ENCODE measurements at regions not wholly inside any gene's neighbourhood (a gene's known extent, or its start where the extent isn't known, plus 50 kb on each side); places are given as distances from the start of the nearest gene placed in this dataset.
A peak's percentile ranks its signal among the peaks of the same experiment; 100 is the strongest.

- Histone ChIP-seq H3K27ac (no peak overlapping the region), H3K4me3 (no peak overlapping the region), H3K36me3 (no peaks in the 10 kb centered on the region), H3K9me3 (no peaks in the 10 kb centered on the region), H3K4me1 (no peaks in the 10 kb centered on the region), H3K27me3 (no peaks in the 10 kb centered on the region)
- no peak for DNase-seq
- intact Hi-C loops (cut with DNase I; ENCODE audit: low total_unique reads), result no loop called here
- no peak for TF ChIP-seq EP300 (IDR thresholded peaks at IDR 0.05)
- TF ChIP-seq, protein P1, sequence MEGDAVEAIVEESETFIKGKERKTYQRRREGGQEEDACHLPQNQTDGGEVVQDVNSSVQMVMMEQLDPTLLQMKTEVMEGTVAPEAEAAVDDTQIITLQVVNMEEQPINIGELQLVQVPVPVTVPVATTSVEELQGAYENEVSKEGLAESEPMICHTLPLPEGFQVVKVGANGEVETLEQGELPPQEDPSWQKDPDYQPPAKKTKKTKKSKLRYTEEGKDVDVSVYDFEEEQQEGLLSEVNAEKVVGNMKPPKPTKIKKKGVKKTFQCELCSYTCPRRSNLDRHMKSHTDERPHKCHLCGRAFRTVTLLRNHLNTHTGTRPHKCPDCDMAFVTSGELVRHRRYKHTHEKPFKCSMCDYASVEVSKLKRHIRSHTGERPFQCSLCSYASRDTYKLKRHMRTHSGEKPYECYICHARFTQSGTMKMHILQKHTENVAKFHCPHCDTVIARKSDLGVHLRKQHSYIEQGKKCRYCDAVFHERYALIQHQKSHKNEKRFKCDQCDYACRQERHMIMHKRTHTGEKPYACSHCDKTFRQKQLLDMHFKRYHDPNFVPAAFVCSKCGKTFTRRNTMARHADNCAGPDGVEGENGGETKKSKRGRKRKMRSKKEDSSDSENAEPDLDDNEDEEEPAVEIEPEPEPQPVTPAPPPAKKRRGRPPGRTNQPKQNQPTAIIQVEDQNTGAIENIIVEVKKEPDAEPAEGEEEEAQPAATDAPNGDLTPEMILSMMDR (IDR thresholded peaks at IDR 0.05), result no peak
- TF ChIP-seq POLR2A (IDR thresholded peaks at IDR 0.05), result no peak
- no peak for TF ChIP-seq POLR2AphosphoS5 (IDR thresholded peaks at IDR 0.05)
- WGBS, 5 donors, result 84 to 91% (median 90%) methylated on average over 2 of the region's 2 CpGs
Observed at GRCh38 chr3:70647823-70648222, 335.4 kb upstream of the MDFIC2 start.

DNA sequence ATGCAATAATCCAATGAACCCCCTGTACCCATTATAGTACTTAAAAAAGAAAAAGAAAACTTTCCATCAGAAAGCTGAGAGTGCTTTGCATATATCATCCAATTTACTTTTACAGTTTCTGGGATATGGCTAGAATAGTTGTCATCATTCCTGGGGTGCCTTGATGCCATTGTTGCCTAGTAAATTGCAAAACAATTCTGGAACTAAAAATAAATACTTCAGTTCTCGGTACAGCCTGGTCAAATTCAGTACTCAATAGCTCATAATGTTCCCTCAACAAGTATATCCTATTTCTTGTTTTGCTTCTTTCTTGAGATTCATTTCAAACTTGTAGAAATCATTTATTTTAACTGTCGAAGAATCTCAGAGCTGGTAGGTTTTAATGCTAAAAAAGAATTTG, 334.7 kb upstream of the MDFIC2 start:
- Histone ChIP-seq H3K4me3 (no peak overlapping the region), H3K27me3 (no peaks in the 10 kb centered on the region), H3K27ac (no peak overlapping the region), H3K36me3 (no peaks in the 10 kb centered on the region), H3K9me3 (no peaks in the 10 kb centered on the region), H3K4me1 (no peaks in the 10 kb centered on the region)
- 69 to 87% (median 84%) methylated on average over 2 of the region's 2 CpGs for WGBS, 5 donors
- TF ChIP-seq, protein P1 (IDR thresholded peaks at IDR 0.05), result no peak
- TF ChIP-seq EP300 (IDR thresholded peaks at IDR 0.05) (no peak), POLR2A (IDR thresholded peaks at IDR 0.05) (no peak), POLR2AphosphoS5 (IDR thresholded peaks at IDR 0.05) (no peak)
- DNase-seq, result no peak
- intact Hi-C loops (cut with DNase I; ENCODE audit: low total_unique reads), result no loop called here

DNA sequence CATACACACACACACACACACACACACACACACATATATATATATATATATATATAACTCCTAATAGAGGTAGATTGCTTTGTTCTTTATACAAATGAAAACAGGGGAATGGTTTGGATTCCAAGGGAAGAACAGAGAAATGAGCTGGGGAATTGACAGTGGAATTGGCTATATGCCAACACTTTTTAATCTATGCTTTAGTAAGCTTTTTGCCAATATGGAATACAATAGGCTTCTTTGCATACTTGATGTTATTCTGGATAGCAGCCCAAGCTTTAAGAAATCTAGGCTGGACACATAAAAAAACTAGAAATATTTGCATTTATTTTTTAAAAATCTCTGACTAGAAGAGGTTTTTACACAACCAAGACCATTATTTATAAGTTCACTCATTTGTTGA, 334.2 kb upstream of the MDFIC2 start:
- H3K36me3 ChIP-seq, result no peaks in the 10 kb centered on the region
- peak in 1 of 2 donors; percentile 4 for DNase-seq
- no peak overlapping the region for H3K27ac ChIP-seq
- H3K9me3 ChIP-seq, result no peaks in the 10 kb centered on the region
- TF ChIP-seq POLR2A (IDR thresholded peaks at IDR 0.05), result no peak
- no peak for TF ChIP-seq POLR2AphosphoS5 (IDR thresholded peaks at IDR 0.05)
- TF ChIP-seq, protein P1 (IDR thresholded peaks at IDR 0.05), result no peak
- no peak for TF ChIP-seq EP300 (IDR thresholded peaks at IDR 0.05)
- H3K27me3 ChIP-seq, result no peaks in the 10 kb centered on the region
- H3K4me1 ChIP-seq, result no peaks in the 10 kb centered on the region
- H3K4me3 ChIP-seq, result no peak overlapping the region
- intact Hi-C loops (cut with DNase I; ENCODE audit: low total_unique reads), result no loop called here

DNA sequence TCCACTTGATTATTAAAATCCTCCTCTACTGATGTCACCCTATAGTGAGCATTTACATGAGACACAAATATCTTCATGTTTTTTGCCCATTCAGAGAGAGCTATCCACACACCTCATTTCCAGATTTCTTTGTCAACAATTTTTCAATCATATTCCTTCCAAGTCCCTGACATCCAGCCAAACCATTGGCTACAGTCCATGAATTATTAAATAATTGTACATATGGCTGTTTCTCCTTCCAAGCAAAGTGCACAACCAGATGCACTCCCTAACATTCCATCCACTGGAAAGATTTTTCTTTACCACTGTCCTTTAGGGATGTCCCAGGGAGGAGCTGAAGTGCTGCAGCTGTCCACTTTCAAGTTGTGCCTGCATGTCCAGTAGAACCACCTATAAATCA, 328.0 kb upstream of the MDFIC2 start:
- Histone ChIP-seq H3K36me3 (no peaks in the 10 kb centered on the region), H3K4me1 (no peaks in the 10 kb centered on the region), H3K27me3 (no peaks in the 10 kb centered on the region), H3K9me3 (peaks cover 0 to 5% (median 0%) of the 10 kb centered on the region in 4 donors), H3K27ac (no peak overlapping the region), H3K4me3 (no peak overlapping the region)
- DNase-seq, result peak in 1 of 2 donors; percentile 11
- intact Hi-C loops (cut with DNase I; ENCODE audit: low total_unique reads), result no loop called here
- TF ChIP-seq POLR2A (IDR thresholded peaks at IDR 0.05) (no peak), EP300 (IDR thresholded peaks at IDR 0.05) (no peak), POLR2AphosphoS5 (IDR thresholded peaks at IDR 0.05) (no peak)
- TF ChIP-seq, protein P1 (IDR thresholded peaks at IDR 0.05), result no peak

Data from stomach (tissue), 8 donors.